AG08395 (cell line): ENCODE measurements at regions not wholly inside any gene's neighbourhood (a gene's known extent, or its start where the extent isn't known, plus 50 kb on each side); places are given as distances from the start of the nearest gene placed in this dataset.
"Not testable (repeated sequence)": the region's sequence is repeated elsewhere in the genome, so short reads cannot be mapped to it uniquely, and the experiment has no call there.

Experiments
- DNase-seq: peaks from one replicate; pipeline ENCODE4 v3.0.0; 2012; ENCODE audit warnings: mixed read lengths, low spot score

- no peak for DNase-seq
Observed at GRCh38 chrX:121863976-121864375, 816.6 kb downstream of the GLUD2 start.

GRCh38 chrX:121864561-121864960 lies 817.2 kb downstream of the GLUD2 start:
- DNase-seq: no peak

- no peak for DNase-seq
Observed at GRCh38 chrX:121869876-121870477, 822.6 kb downstream of the GLUD2 start.

DNA sequence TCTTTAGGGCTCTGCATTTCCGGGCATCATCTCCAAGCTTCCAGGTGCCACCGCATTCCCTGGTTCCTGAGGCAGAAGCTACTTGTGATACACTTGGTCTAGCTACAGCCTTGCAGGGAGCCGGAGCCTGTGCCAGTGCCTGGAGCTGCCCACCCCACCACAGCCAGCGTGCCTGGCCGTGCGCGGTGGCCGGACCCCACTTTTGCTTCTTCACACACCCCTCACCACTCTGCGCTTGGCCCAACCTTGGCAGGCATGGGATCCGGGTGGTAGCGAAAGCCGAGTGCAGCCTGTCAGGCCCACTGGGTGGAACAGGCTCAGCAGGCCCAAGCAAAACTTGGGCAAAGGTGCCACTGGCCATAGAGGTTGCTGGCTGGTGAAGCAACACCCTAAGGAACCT lies 823.7 kb downstream of the GLUD2 start:
- DNase-seq: no peak

GRCh38 chrX:121876305-121876704 lies 828.9 kb downstream of the GLUD2 start:
- DNase-seq: peak; percentile 52

DNA sequence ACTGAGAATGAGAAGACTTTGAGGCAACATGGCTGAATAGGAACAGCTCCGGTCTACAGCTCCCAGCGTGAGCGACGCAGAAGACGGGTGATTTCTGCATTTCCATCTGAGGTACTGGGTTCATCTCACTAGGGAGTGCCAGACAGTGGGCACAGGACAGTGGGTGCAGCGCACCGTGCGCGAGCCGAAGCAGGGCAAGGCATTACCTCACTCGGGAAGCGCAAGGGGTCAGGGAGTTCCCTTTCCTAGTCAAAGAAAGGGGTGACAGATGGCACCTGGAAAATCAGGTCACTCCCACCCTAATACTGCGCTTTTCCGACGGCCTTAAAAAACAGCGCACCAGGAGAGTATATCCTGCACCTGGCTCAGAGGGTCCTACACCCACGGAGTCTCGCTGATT lies 829.9 kb downstream of the GLUD2 start:
- not testable (repeated sequence) for DNase-seq

- no peak for DNase-seq
Observed at GRCh38 chrX:121886557-121886956, 839.1 kb downstream of the GLUD2 start.

GRCh38 chrX:121894756-121895155 lies 847.3 kb downstream of the GLUD2 start:
- no peak for DNase-seq

- no peak for DNase-seq
Observed at GRCh38 chrX:121902463-121902862, 855.1 kb downstream of the GLUD2 start.

- no peak for DNase-seq
Observed at GRCh38 chrX:121903961-121904360, 856.6 kb downstream of the GLUD2 start.

DNA sequence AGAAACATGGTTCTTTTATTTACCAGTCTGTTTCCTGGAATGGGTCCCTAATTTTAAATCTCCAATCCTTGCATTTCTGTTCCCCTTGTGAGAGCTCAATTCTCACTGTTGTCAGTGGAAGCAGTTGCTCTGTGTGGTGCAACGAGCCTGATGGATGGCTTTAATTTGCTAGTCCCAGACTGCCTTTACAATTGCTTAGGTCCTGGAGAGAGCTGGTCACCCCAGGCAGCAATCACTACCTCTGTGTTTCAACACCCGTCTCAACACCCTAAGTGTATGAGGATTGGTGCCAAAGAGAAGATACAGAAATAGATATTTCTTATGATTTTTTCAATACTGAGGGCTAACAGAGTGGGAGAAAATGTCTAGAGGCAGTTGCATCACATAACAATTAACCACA lies 873.8 kb downstream of the GLUD2 start:
- DNase-seq: no peak

GRCh38 chrX:121931567-121931966 lies 884.2 kb downstream of the GLUD2 start:
- DNase-seq: no peak

- DNase-seq: no peak
Observed at GRCh38 chrX:121932688-121933087, 885.3 kb downstream of the GLUD2 start.

- no peak for DNase-seq
Observed at GRCh38 chrX:121949041-121949760, 901.8 kb downstream of the GLUD2 start.

GRCh38 chrX:121958886-121959285 lies 911.5 kb downstream of the GLUD2 start:
- DNase-seq: peak; percentile 9

DNA sequence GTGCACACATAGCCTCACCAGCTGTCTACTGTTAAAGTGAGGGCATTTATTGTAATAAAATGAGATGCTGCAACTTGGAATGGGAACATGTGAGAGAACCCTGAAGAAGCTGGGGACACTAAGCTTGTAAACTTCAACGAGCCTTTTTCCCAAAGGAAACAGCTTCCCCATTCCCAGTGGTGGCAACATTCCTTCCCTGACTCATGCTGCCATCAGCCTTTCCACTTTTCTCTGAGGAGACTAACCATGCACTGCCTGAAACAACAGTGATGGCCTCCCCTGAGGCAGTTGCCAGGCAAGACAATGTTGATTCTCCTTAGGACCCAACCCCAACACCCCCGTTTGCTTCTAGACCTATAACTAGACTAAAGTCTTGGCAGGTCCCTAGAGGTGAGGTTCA lies 928.3 kb downstream of the GLUD2 start:
- peak; percentile 3 for DNase-seq

DNA sequence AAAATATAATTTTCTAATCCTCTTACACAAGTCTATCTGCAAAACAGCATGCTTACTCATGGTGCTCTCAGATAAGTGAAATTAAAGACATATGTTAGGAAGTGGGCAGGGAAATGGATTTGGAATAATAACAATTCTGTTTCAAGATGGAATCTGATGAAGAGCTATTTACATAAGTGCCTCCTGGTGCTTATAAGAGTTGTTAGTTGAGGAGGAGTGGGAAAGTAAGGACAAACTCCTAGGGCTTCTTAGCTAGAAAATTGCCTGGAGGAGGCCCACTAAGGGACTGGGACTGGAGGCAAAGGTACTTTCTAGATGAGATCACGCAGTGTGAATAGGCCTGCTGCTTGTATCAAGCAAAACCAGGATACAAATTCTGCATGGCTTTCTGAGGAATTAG lies 939.8 kb downstream of the GLUD2 start:
- DNase-seq: peak; percentile 35

- no peak for DNase-seq
Observed at GRCh38 chrX:121987835-121988234, 940.4 kb downstream of the GLUD2 start.

DNA sequence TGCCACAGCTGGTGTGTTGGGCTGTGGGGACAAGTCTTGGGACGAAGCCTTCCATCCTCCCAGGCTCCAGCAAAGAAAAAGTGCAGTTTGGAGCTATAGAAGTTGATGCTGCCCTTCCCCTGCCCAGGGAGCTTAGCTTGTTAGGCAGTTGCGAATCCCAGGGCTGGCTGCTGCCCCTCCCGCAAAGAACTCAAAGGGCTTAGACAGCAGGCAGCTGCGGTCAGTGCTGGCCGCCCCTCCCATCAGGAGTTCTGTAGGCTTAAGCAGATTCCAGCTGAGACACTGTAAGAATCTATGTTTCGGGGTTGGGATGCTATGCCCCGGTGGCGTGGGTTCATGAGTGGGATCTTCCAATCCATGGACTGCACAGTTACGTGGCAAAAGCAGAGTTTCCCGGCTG lies 956.7 kb downstream of the GLUD2 start:
- no peak for DNase-seq

DNA sequence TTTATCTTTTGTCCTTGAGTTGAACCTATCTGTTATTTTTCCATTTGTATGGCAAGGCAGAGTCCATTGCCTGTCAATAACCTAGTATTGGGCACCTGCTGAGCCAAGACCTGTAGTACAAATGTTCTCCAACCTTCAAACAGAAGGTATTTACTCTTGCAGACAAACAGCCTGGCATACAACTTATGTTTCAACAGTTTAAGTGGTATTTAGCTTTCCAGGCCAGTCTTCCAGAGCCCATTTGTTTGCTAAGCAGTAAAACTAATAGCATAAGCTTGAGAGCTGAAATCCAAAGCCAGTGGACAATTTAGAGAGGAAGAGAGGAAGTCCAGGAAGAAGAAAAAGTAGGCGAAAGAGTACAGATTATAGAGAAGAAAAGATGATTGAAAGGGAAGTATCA lies 979.3 kb downstream of the GLUD2 start:
- DNase-seq: no peak

DNA sequence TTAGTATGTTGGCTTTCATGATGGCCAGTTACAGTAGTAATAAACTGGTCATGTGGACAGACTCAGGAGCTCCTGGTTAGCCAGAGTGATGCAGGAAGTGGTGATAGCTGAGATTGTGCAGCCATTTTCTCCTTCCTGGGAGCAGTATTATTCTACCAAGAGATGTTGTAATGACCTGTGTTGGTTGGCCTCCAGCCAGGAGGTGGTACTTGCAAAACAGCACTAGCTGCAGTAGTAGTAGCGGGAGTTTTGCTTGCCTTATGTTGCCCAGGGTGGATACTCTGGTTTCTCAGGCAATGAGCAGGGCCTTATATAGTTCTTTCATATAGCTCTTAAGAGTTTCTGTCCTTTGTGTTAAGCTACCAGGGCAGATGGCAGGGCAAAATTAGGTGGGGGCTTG lies 998.8 kb downstream of the GLUD2 start:
- DNase-seq: no peak

- DNase-seq: no peak
Observed at GRCh38 chrX:122046815-122047214, 999.4 kb downstream of the GLUD2 start.

- DNase-seq: peak; percentile 2
Observed at GRCh38 chrX:122047261-122047660, 999.9 kb downstream of the GLUD2 start.

- no peak for DNase-seq
Observed at GRCh38 chrX:122055460-122055859, 1008.0 kb downstream of the GLUD2 start.
